ENCODE measurements at regions not wholly inside any gene's neighbourhood (a gene's known extent, or its start where the extent isn't known, plus 50 kb on each side); places are given as distances from the start of the nearest gene placed in this dataset.

GRCh38 chrX:107502316-107502715, 52.9 kb downstream of the FRMPD3 start:
- H3K36me3 Mint-ChIP-seq, result no peaks in the 10 kb centered on the region
- H3K27me3 Mint-ChIP-seq, result peaks cover 30% of the 10 kb centered on the region
- H3K4me1 Mint-ChIP-seq, result peaks cover 2% of the 10 kb centered on the region
- no peak overlapping the region for H3K4me3 Mint-ChIP-seq
- no peak overlapping the region for H3K27ac Mint-ChIP-seq
- no peaks in the 10 kb centered on the region for H3K9me3 Mint-ChIP-seq
- DNase-seq, result no peak

- peaks cover 42% of the 10 kb centered on the region for H3K27me3 Mint-ChIP-seq
- no peaks in the 10 kb centered on the region for H3K36me3 Mint-ChIP-seq
- H3K9me3 Mint-ChIP-seq, result no peaks in the 10 kb centered on the region
- no peak overlapping the region for H3K4me3 Mint-ChIP-seq
- peaks cover 2% of the 10 kb centered on the region for H3K4me1 Mint-ChIP-seq
- no peak for DNase-seq
- H3K27ac Mint-ChIP-seq, result no peak overlapping the region
Measured at GRCh38 chrX:107504006-107504405, 54.6 kb downstream of the FRMPD3 start.

GRCh38 chrX:107505223-107505622, 55.8 kb downstream of the FRMPD3 start:
- no peak for DNase-seq
- peaks cover 2% of the 10 kb centered on the region for H3K4me1 Mint-ChIP-seq
- no peak overlapping the region for H3K27ac Mint-ChIP-seq
- peaks cover 47% of the 10 kb centered on the region for H3K27me3 Mint-ChIP-seq
- H3K9me3 Mint-ChIP-seq, result no peaks in the 10 kb centered on the region
- peaks cover 1% of the 10 kb centered on the region for H3K36me3 Mint-ChIP-seq
- no peak overlapping the region for H3K4me3 Mint-ChIP-seq

- Mint-ChIP-seq H3K27ac (no peak overlapping the region), H3K36me3 (peaks cover 1% of the 10 kb centered on the region), H3K27me3 (peaks cover 47% of the 10 kb centered on the region), H3K9me3 (no peaks in the 10 kb centered on the region), H3K4me3 (no peak overlapping the region), H3K4me1 (peaks cover 2% of the 10 kb centered on the region)
- DNase-seq, result no peak
Measured at GRCh38 chrX:107506596-107507031, 57.2 kb downstream of the FRMPD3 start.

GRCh38 chrX:107507093-107507743, 57.8 kb downstream of the FRMPD3 start:
- H3K27ac Mint-ChIP-seq, result no peak overlapping the region
- H3K4me3 Mint-ChIP-seq, result peak overlapping the region; percentile 53
- peaks cover 2% of the 10 kb centered on the region for H3K4me1 Mint-ChIP-seq
- no peaks in the 10 kb centered on the region for H3K9me3 Mint-ChIP-seq
- peaks cover 1% of the 10 kb centered on the region for H3K36me3 Mint-ChIP-seq
- DNase-seq, result no peak
- H3K27me3 Mint-ChIP-seq, result peaks cover 51% of the 10 kb centered on the region

GRCh38 chrX:107507744-107508117, 58.3 kb downstream of the FRMPD3 start:
- no peak overlapping the region for H3K4me3 Mint-ChIP-seq
- no peak overlapping the region for H3K27ac Mint-ChIP-seq
- peaks cover 1% of the 10 kb centered on the region for H3K36me3 Mint-ChIP-seq
- DNase-seq, result no peak
- H3K4me1 Mint-ChIP-seq, result peaks cover 2% of the 10 kb centered on the region
- H3K9me3 Mint-ChIP-seq, result no peaks in the 10 kb centered on the region
- H3K27me3 Mint-ChIP-seq, result peaks cover 51% of the 10 kb centered on the region

GRCh38 chrX:107508925-107509324, 59.5 kb downstream of the FRMPD3 start:
- Mint-ChIP-seq H3K27ac (no peak overlapping the region), H3K27me3 (peaks cover 56% of the 10 kb centered on the region)
- no peak for DNase-seq

GRCh38 chrX:107514944-107515343, 65.5 kb downstream of the FRMPD3 start:
- Mint-ChIP-seq H3K4me3 (no peak overlapping the region), H3K36me3 (no peaks in the 10 kb centered on the region), H3K27ac (no peak overlapping the region), H3K27me3 (peaks cover 17% of the 10 kb centered on the region), H3K9me3 (no peaks in the 10 kb centered on the region), H3K4me1 (no peaks in the 10 kb centered on the region)
- DNase-seq, result no peak

More at GRCh38 chrX:107508925-107509324, 59.5 kb downstream of the FRMPD3 start:
- Mint-ChIP-seq H3K4me3 (no peak overlapping the region), H3K4me1 (peaks cover 2% of the 10 kb centered on the region), H3K36me3 (peaks cover 1% of the 10 kb centered on the region), H3K9me3 (no peaks in the 10 kb centered on the region)

- Mint-ChIP-seq H3K9me3 (no peaks in the 10 kb centered on the region), H3K4me1 (no peaks in the 10 kb centered on the region), H3K27me3 (peaks cover 4% of the 10 kb centered on the region), H3K36me3 (no peaks in the 10 kb centered on the region), H3K4me3 (no peak overlapping the region), H3K27ac (no peak overlapping the region)
- DNase-seq, result no peak
Measured at GRCh38 chrX:107521877-107522586, 72.6 kb downstream of the FRMPD3 start.

GRCh38 chrX:107522901-107523300, 73.4 kb downstream of the FRMPD3 start:
- Mint-ChIP-seq H3K27me3 (peaks cover 4% of the 10 kb centered on the region), H3K4me1 (no peaks in the 10 kb centered on the region), H3K36me3 (no peaks in the 10 kb centered on the region), H3K27ac (no peak overlapping the region), H3K4me3 (no peak overlapping the region), H3K9me3 (no peaks in the 10 kb centered on the region)
- no peak for DNase-seq

GRCh38 chrX:107526141-107526540, 76.7 kb downstream of the FRMPD3 start:
- H3K9me3 Mint-ChIP-seq, result no peaks in the 10 kb centered on the region
- no peak overlapping the region for H3K27ac Mint-ChIP-seq

GRCh38 chrX:107530141-107530540, 80.7 kb downstream of the FRMPD3 start:
- H3K27me3 Mint-ChIP-seq, result no peaks in the 10 kb centered on the region
- DNase-seq, result no peak
- no peaks in the 10 kb centered on the region for H3K36me3 Mint-ChIP-seq

More at GRCh38 chrX:107526141-107526540, 76.7 kb downstream of the FRMPD3 start:
- Mint-ChIP-seq H3K4me1 (no peaks in the 10 kb centered on the region), H3K36me3 (no peaks in the 10 kb centered on the region), H3K27me3 (no peaks in the 10 kb centered on the region), H3K4me3 (no peak overlapping the region)
- DNase-seq, result no peak

GRCh38 chrX:107537815-107538214, 88.4 kb downstream of the FRMPD3 start:
- Mint-ChIP-seq H3K36me3 (no peaks in the 10 kb centered on the region), H3K27ac (no peak overlapping the region)

More at GRCh38 chrX:107530141-107530540, 80.7 kb downstream of the FRMPD3 start:
- Mint-ChIP-seq H3K4me3 (no peak overlapping the region), H3K9me3 (no peaks in the 10 kb centered on the region), H3K4me1 (no peaks in the 10 kb centered on the region), H3K27ac (no peak overlapping the region)

GRCh38 chrX:107541244-107541643, 87.1 kb upstream of the PRPS1 start:
- no peaks in the 10 kb centered on the region for H3K9me3 Mint-ChIP-seq
- H3K4me1 Mint-ChIP-seq, result no peaks in the 10 kb centered on the region
- DNase-seq, result no peak
- no peak overlapping the region for H3K27ac Mint-ChIP-seq
- H3K4me3 Mint-ChIP-seq, result no peak overlapping the region
- H3K36me3 Mint-ChIP-seq, result no peaks in the 10 kb centered on the region
- peaks cover 4% of the 10 kb centered on the region for H3K27me3 Mint-ChIP-seq

More at GRCh38 chrX:107537815-107538214, 88.4 kb downstream of the FRMPD3 start:
- Mint-ChIP-seq H3K27me3 (peaks cover 4% of the 10 kb centered on the region), H3K4me3 (no peak overlapping the region), H3K9me3 (no peaks in the 10 kb centered on the region), H3K4me1 (no peaks in the 10 kb centered on the region)
- DNase-seq, result peak; percentile 6

GRCh38 chrX:107542040-107542439, 86.3 kb upstream of the PRPS1 start:
- no peaks in the 10 kb centered on the region for H3K4me1 Mint-ChIP-seq
- DNase-seq, result no peak
- H3K27ac Mint-ChIP-seq, result no peak overlapping the region
- H3K36me3 Mint-ChIP-seq, result no peaks in the 10 kb centered on the region
- no peak overlapping the region for H3K4me3 Mint-ChIP-seq
- no peaks in the 10 kb centered on the region for H3K9me3 Mint-ChIP-seq
- H3K27me3 Mint-ChIP-seq, result peaks cover 3% of the 10 kb centered on the region

- no peaks in the 10 kb centered on the region for H3K36me3 Mint-ChIP-seq
- DNase-seq, result no peak
- H3K27me3 Mint-ChIP-seq, result no peaks in the 10 kb centered on the region
- H3K4me3 Mint-ChIP-seq, result no peak overlapping the region
- H3K9me3 Mint-ChIP-seq, result no peaks in the 10 kb centered on the region
- H3K4me1 Mint-ChIP-seq, result no peaks in the 10 kb centered on the region
- H3K27ac Mint-ChIP-seq, result no peak overlapping the region
Measured at GRCh38 chrX:107542500-107542899, 85.8 kb upstream of the PRPS1 start.

Measured in activated naive CD8-positive, alpha-beta T cell treated with anti-CD3 and anti-CD28 coated beads for 36 hours (primary cell).